Effector memory CD8-positive, alpha-beta T cell (primary cell): ENCODE measurements at regions not wholly inside any gene's neighbourhood (a gene's known extent, or its start where the extent isn't known, plus 50 kb on each side); places are given as distances from the start of the nearest gene placed in this dataset.

Experiments used
- ATAC-seq: fragments of 150-1000 bp; cut with Tn5 transposase; replicated peaks from 2 replicates; pipeline ENCODE4 v1.10.0; 2021; ENCODE audit warnings: mild to moderate bottlenecking, moderate library complexity
- DNase-seq, 3 experiments: peaks; one replicate each; pipeline ENCODE4 v3.0.0; 2021
- H3K27ac Mint-ChIP-seq, 2 donors: one replicate each; pipeline ENCODE4 v1.8.0; 2022; ENCODE audit warnings: mild to moderate bottlenecking in 2 of 2, mixed read lengths in 2 of 2, moderate library complexity in 2 of 2
- H3K27me3 Mint-ChIP-seq, 2 donors: one replicate each; pipeline ENCODE4 v1.8.0; 2022; ENCODE audit warnings: mixed read lengths in 2 of 2
- H3K36me3 Mint-ChIP-seq: one replicate; pipeline ENCODE4 v1.8.0; 2022; ENCODE audit warnings: mild to moderate bottlenecking, moderate library complexity, mixed read lengths; ENCODE audit not compliant: insufficient read depth
- H3K4me1 Mint-ChIP-seq, 2 donors: one replicate each; pipeline ENCODE4 v1.8.0; 2022; ENCODE audit warnings: low read depth in 2 of 2, mixed read lengths in 2 of 2
- H3K4me3 Mint-ChIP-seq, 2 donors: one replicate each; pipeline ENCODE4 v1.8.0; 2022; ENCODE audit warnings: mild to moderate bottlenecking in 2 of 2, mixed read lengths in 2 of 2, moderate library complexity in 2 of 2
- H3K9me3 Mint-ChIP-seq, 2 donors: one replicate each; pipeline ENCODE4 v1.8.0; 2022; ENCODE audit warnings: mixed read lengths in 2 of 2

- no peak for DNase-seq
- Mint-ChIP-seq H3K36me3 (no peaks in the 10 kb centered on the region), H3K9me3 (peaks cover 14 to 29% of the 10 kb centered on the region in 2 donors), H3K27me3 (no peaks in the 10 kb centered on the region), H3K4me1 (no peaks in the 10 kb centered on the region), H3K4me3 (no peak overlapping the region), H3K27ac (no peak overlapping the region)
- no peak for ATAC-seq
Observed at GRCh38 chr6:23176883-23177282, 607.5 kb downstream of the HDGFL1 start.

- Mint-ChIP-seq H3K36me3 (no peaks in the 10 kb centered on the region), H3K9me3 (peaks cover 12 to 29% of the 10 kb centered on the region in 2 donors)
- ATAC-seq, result no peak
Observed at GRCh38 chr6:23177806-23178205, 608.4 kb downstream of the HDGFL1 start.

GRCh38 chr6:23179994-23180393 lies 610.6 kb downstream of the HDGFL1 start:
- peaks cover 5 to 23% of the 10 kb centered on the region in 2 donors for H3K9me3 Mint-ChIP-seq
- ATAC-seq (no peak), DNase-seq (no peak)
- H3K4me3 Mint-ChIP-seq, result no peak overlapping the region
- H3K27me3 Mint-ChIP-seq, result no peaks in the 10 kb centered on the region
- H3K27ac Mint-ChIP-seq, result no peak overlapping the region
- no peaks in the 10 kb centered on the region for H3K4me1 Mint-ChIP-seq
- no peaks in the 10 kb centered on the region for H3K36me3 Mint-ChIP-seq

More at GRCh38 chr6:23177806-23178205, 608.4 kb downstream of the HDGFL1 start:
- no peaks in the 10 kb centered on the region for H3K27me3 Mint-ChIP-seq
- H3K4me3 Mint-ChIP-seq, result no peak overlapping the region
- H3K4me1 Mint-ChIP-seq, result no peaks in the 10 kb centered on the region
- no peak overlapping the region for H3K27ac Mint-ChIP-seq
- no peak for DNase-seq

GRCh38 chr6:23180504-23181293 lies 611.3 kb downstream of the HDGFL1 start:
- H3K9me3 Mint-ChIP-seq, result peaks cover 5 to 16% of the 10 kb centered on the region in 2 donors
- no peak for DNase-seq
- no peak overlapping the region for H3K4me3 Mint-ChIP-seq
- H3K27me3 Mint-ChIP-seq, result no peaks in the 10 kb centered on the region
- ATAC-seq, result no peak
- H3K27ac Mint-ChIP-seq, result no peak overlapping the region
- no peaks in the 10 kb centered on the region for H3K4me1 Mint-ChIP-seq
- H3K36me3 Mint-ChIP-seq, result no peaks in the 10 kb centered on the region

- no peaks in the 10 kb centered on the region for H3K4me1 Mint-ChIP-seq
- H3K4me3 Mint-ChIP-seq, result no peak overlapping the region
- no peaks in the 10 kb centered on the region for H3K36me3 Mint-ChIP-seq
- H3K9me3 Mint-ChIP-seq, result peaks cover 4 to 13% of the 10 kb centered on the region in 2 donors
- DNase-seq (no peak), ATAC-seq (no peak)
- no peaks in the 10 kb centered on the region for H3K27me3 Mint-ChIP-seq
- no peak overlapping the region for H3K27ac Mint-ChIP-seq
Observed at GRCh38 chr6:23181356-23182110, 612.2 kb downstream of the HDGFL1 start.

GRCh38 chr6:23183846-23184245 lies 614.5 kb downstream of the HDGFL1 start:
- DNase-seq, result no peak
- no peak overlapping the region for H3K4me3 Mint-ChIP-seq
- H3K27ac Mint-ChIP-seq, result no peak overlapping the region
- no peaks in the 10 kb centered on the region for H3K36me3 Mint-ChIP-seq
- no peaks in the 10 kb centered on the region for H3K4me1 Mint-ChIP-seq
- no peak for ATAC-seq
- no peaks in the 10 kb centered on the region for H3K27me3 Mint-ChIP-seq
- peaks cover 4 to 13% of the 10 kb centered on the region in 2 donors for H3K9me3 Mint-ChIP-seq

- Mint-ChIP-seq H3K27ac (no peak overlapping the region), H3K36me3 (no peaks in the 10 kb centered on the region), H3K4me1 (no peaks in the 10 kb centered on the region), H3K4me3 (no peak overlapping the region), H3K27me3 (no peaks in the 10 kb centered on the region), H3K9me3 (peaks cover 4 to 13% of the 10 kb centered on the region in 2 donors)
- DNase-seq (no peak), ATAC-seq (no peak)
Observed at GRCh38 chr6:23184351-23184750, 615.0 kb downstream of the HDGFL1 start.

- no peak for ATAC-seq
- DNase-seq, result no peak
- Mint-ChIP-seq H3K4me1 (no peaks in the 10 kb centered on the region), H3K27me3 (no peaks in the 10 kb centered on the region), H3K36me3 (no peaks in the 10 kb centered on the region), H3K9me3 (peaks cover 6 to 8% of the 10 kb centered on the region in 2 donors), H3K27ac (no peak overlapping the region), H3K4me3 (no peak overlapping the region)
Observed at GRCh38 chr6:23195487-23195886, 626.1 kb downstream of the HDGFL1 start.

- H3K4me3 Mint-ChIP-seq, result no peak overlapping the region
- H3K4me1 Mint-ChIP-seq, result no peaks in the 10 kb centered on the region
- H3K36me3 Mint-ChIP-seq, result peaks cover 4% of the 10 kb centered on the region
- no peak overlapping the region for H3K27ac Mint-ChIP-seq
- ATAC-seq (no peak), DNase-seq (no peak)
- no peaks in the 10 kb centered on the region for H3K9me3 Mint-ChIP-seq
- H3K27me3 Mint-ChIP-seq, result no peaks in the 10 kb centered on the region
Observed at GRCh38 chr6:23199541-23199940, 630.2 kb downstream of the HDGFL1 start.

- no peak overlapping the region for H3K27ac Mint-ChIP-seq
- H3K4me3 Mint-ChIP-seq, result no peak overlapping the region
Observed at GRCh38 chr6:23200946-23201345, 631.6 kb downstream of the HDGFL1 start.

GRCh38 chr6:23202207-23202606 lies 632.8 kb downstream of the HDGFL1 start:
- Mint-ChIP-seq H3K4me3 (no peak overlapping the region), H3K36me3 (peaks cover 4% of the 10 kb centered on the region), H3K27ac (no peak overlapping the region), H3K9me3 (no peaks in the 10 kb centered on the region), H3K27me3 (no peaks in the 10 kb centered on the region), H3K4me1 (no peaks in the 10 kb centered on the region)
- no peak for ATAC-seq
- DNase-seq, result no peak

More at GRCh38 chr6:23200946-23201345, 631.6 kb downstream of the HDGFL1 start:
- DNase-seq, result no peak
- Mint-ChIP-seq H3K9me3 (no peaks in the 10 kb centered on the region), H3K36me3 (peaks cover 4% of the 10 kb centered on the region), H3K4me1 (no peaks in the 10 kb centered on the region), H3K27me3 (no peaks in the 10 kb centered on the region)
- no peak for ATAC-seq

GRCh38 chr6:23212398-23212797 lies 643.0 kb downstream of the HDGFL1 start:
- DNase-seq (no peak), ATAC-seq (no peak)
- Mint-ChIP-seq H3K4me3 (no peak overlapping the region), H3K27me3 (no peaks in the 10 kb centered on the region), H3K4me1 (no peaks in the 10 kb centered on the region), H3K9me3 (peaks cover 12 to 21% of the 10 kb centered on the region in 2 donors), H3K36me3 (no peaks in the 10 kb centered on the region), H3K27ac (no peak overlapping the region)

GRCh38 chr6:23213193-23213592 lies 643.8 kb downstream of the HDGFL1 start:
- H3K9me3 Mint-ChIP-seq, result peaks cover 12 to 20% of the 10 kb centered on the region in 2 donors
- no peak for ATAC-seq
- no peaks in the 10 kb centered on the region for H3K27me3 Mint-ChIP-seq
- no peaks in the 10 kb centered on the region for H3K4me1 Mint-ChIP-seq
- no peak overlapping the region for H3K27ac Mint-ChIP-seq
- no peak for DNase-seq
- no peak overlapping the region for H3K4me3 Mint-ChIP-seq
- H3K36me3 Mint-ChIP-seq, result no peaks in the 10 kb centered on the region

- H3K4me1 Mint-ChIP-seq, result no peaks in the 10 kb centered on the region
- H3K4me3 Mint-ChIP-seq, result no peak overlapping the region
- DNase-seq (no peak), ATAC-seq (no peak)
- no peak overlapping the region for H3K27ac Mint-ChIP-seq
- H3K9me3 Mint-ChIP-seq, result peaks cover 12 to 17% of the 10 kb centered on the region in 2 donors
- no peaks in the 10 kb centered on the region for H3K27me3 Mint-ChIP-seq
- no peaks in the 10 kb centered on the region for H3K36me3 Mint-ChIP-seq
Observed at GRCh38 chr6:23213651-23214050, 644.3 kb downstream of the HDGFL1 start.
